ENCODE measurements at regions not wholly inside any gene's neighbourhood (a gene's known extent, or its start where the extent isn't known, plus 50 kb on each side); places are given as distances from the start of the nearest gene placed in this dataset.

DNA sequence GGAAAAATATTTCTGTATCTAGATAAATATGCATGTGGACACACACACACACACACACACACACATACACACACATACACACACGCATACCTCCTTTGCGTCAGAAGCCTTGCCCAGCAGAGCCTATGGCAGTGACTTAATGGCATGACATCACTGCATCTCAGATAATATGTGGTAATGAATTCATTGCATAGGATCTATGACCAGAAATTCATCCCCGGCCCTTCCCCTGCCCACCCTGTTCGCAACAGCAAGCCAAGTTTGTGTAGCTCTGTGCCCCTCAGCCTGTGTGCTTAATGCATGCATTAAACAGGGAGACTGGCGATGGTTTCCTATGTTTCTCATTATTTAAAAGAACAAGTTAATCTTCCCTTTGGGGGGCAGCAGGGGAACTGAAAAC, 120.7 kb downstream of the NKX6-1 start:
- no peak overlapping the region for H3K4me3 ChIP-seq (ENCODE audit: low read length)
- H3K36me3 ChIP-seq (ENCODE audit: insufficient read depth, low read length), result no peaks in the 10 kb centered on the region
- no peak overlapping the region for H3K9ac ChIP-seq (ENCODE audit: low read depth, low read length)
- no peaks in the 10 kb centered on the region for H3K9me3 ChIP-seq (replicated peaks; ENCODE audit: low read length)
- no peaks in the 10 kb centered on the region for H3K27me3 ChIP-seq (ENCODE audit: control insufficient read depth, insufficient read depth, low read length)
- H3K4me2 ChIP-seq (ENCODE audit: low read length), result no peak overlapping the region
- peaks cover 7% of the 10 kb centered on the region for H3K4me1 ChIP-seq (ENCODE audit: control insufficient read depth, insufficient read depth, low read length)

DNA sequence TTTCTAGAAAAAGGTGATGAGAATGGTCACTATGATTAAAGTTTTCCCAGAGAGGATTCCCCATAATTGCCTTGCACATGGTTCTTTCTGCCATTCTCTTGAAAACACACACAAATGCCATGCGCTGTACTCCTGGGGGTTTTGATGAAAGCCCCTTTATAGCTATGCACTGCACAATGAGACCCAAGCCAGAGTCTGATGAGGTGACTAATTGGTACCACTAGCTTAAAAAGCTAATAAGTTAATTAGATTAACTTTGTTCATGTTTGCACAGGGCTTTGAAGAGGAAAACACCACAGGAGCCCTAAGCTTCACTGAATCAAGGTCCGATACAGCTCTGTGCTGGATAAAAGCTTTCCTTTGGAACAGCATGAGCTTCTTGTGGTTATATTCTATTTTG, 132.2 kb downstream of the NKX6-1 start:
- Histone ChIP-seq H3K4me3 (ENCODE audit: low read length) (no peak overlapping the region), H3K4me1 (ENCODE audit: control insufficient read depth, insufficient read depth, low read length) (no peaks in the 10 kb centered on the region), H3K9ac (ENCODE audit: low read depth, low read length) (no peak overlapping the region), H3K9me3 (replicated peaks; ENCODE audit: low read length) (no peaks in the 10 kb centered on the region), H3K36me3 (ENCODE audit: insufficient read depth, low read length) (no peaks in the 10 kb centered on the region), H3K27me3 (ENCODE audit: control insufficient read depth, insufficient read depth, low read length) (peaks cover 5% of the 10 kb centered on the region), H3K4me2 (ENCODE audit: low read length) (no peak overlapping the region)

DNA sequence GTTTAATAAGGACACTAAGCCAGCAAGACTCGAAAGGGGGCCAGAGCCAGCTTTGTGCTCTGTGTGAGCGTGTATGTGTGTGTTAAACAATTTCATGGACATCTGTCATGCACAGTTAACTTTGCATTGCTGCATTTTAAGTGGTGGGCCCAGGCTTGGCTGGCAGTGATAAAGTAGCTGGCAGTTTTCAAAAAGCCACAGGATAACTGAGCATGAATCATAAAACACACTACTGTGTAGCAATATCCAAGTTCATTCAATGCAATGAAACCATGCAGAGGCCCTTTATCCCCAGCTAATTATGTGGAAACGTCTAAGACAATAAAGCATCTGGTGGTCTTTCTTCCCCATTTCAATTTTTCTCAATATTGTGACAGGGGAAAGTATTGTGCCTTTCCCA, 132.9 kb downstream of the NKX6-1 start:
- no peaks in the 10 kb centered on the region for H3K4me1 ChIP-seq (ENCODE audit: control insufficient read depth, insufficient read depth, low read length)
- no peak overlapping the region for H3K9ac ChIP-seq (ENCODE audit: low read depth, low read length)
- no peak overlapping the region for H3K4me2 ChIP-seq (ENCODE audit: low read length)
- H3K4me3 ChIP-seq (ENCODE audit: low read length), result no peak overlapping the region
- H3K27me3 ChIP-seq (ENCODE audit: control insufficient read depth, insufficient read depth, low read length), result peaks cover 5% of the 10 kb centered on the region
- no peaks in the 10 kb centered on the region for H3K36me3 ChIP-seq (ENCODE audit: insufficient read depth, low read length)
- H3K9me3 ChIP-seq (replicated peaks; ENCODE audit: low read length), result no peaks in the 10 kb centered on the region

DNA sequence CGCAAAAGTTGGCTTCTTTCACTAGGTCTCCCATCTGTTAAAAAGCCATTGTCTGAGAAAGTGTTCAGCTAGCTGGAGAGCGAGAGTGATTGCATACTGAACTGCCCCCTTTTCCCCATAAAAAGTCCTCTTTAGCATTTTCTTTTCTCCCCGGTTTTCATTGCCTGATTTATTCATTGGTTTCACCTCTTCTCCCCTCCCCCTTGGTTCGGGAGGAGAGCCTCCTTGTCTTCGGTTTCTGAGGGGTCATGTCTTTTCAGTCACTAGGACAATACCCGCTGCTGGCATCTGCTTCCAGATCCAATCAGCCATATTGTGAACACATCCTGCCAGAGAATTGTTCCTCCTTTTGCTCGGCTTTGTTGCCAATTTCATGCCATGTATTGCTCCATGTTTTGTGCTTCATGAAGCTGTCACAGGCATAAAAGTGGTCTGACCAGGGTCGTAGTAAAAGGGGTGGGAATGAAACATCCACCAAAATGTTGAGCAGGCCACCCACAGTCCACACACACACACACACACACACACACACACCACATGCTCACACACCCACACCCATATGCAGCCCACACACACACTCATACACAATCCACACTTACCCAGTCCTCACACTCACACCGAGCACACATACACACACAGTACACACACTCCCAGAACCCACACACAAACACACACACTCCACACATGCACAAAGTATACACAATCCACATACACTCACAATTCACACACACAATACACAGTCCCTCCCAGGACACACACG, 136.0 kb downstream of the NKX6-1 start:
- Histone ChIP-seq H3K27me3 (ENCODE audit: control insufficient read depth, insufficient read depth, low read length) (peaks cover 4% of the 10 kb centered on the region), H3K9me3 (replicated peaks; ENCODE audit: low read length) (no peaks in the 10 kb centered on the region), H3K4me3 (ENCODE audit: low read length) (no peak overlapping the region), H3K4me2 (ENCODE audit: low read length) (no peak overlapping the region), H3K9ac (ENCODE audit: low read depth, low read length) (no peak overlapping the region), H3K36me3 (ENCODE audit: insufficient read depth, low read length) (no peaks in the 10 kb centered on the region), H3K4me1 (ENCODE audit: control insufficient read depth, insufficient read depth, low read length) (no peaks in the 10 kb centered on the region)

DNA sequence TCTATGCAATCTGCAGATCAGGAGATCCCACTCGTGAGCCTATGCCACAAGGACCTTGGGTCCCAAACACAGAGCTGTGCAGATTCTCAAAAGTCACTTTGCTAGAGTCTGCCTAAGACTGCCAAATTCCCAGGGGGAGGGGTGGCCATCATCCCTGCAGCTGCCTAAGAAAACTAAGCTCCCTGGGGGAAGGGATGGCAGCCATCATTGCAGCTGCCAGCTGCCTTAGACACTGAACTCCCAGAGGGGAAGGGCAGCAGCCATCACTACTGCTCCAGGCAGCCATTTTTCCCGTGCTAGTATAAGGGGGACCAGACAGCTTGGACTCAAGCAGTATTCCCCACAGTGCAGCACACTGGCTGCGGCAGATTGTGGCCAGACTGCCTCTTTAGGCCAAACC, 156.9 kb downstream of the NKX6-1 start:
- Histone ChIP-seq H3K4me3 (ENCODE audit: low read length) (no peak overlapping the region), H3K4me2 (ENCODE audit: low read length) (no peak overlapping the region), H3K36me3 (ENCODE audit: insufficient read depth, low read length) (no peaks in the 10 kb centered on the region), H3K27me3 (ENCODE audit: control insufficient read depth, insufficient read depth, low read length) (no peaks in the 10 kb centered on the region), H3K4me1 (ENCODE audit: control insufficient read depth, insufficient read depth, low read length) (no peaks in the 10 kb centered on the region), H3K9me3 (replicated peaks; ENCODE audit: low read length) (no peaks in the 10 kb centered on the region), H3K9ac (ENCODE audit: low read depth, low read length) (no peak overlapping the region)

DNA sequence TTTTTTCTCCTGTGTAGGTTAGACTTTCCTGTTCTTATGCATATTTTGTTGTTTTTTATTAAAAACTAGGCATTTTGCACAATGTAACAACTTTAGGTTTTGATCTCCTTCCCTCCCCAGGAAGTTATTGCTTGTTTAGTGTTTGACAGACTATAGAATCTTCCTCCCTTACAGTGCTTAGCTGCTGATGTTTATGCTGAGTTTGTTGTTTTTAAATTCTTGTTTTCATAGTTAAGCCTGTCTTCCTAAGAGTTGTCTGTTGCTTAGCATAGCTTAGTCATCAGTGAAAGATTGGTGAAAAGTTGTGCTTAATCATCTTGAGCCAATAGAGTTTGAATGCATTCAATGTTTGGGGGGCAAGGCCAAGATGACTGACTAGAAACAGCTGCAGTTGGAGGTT, 157.5 kb downstream of the NKX6-1 start:
- H3K4me2 ChIP-seq (ENCODE audit: low read length), result no peak overlapping the region
- no peak overlapping the region for H3K4me3 ChIP-seq (ENCODE audit: low read length)
- no peaks in the 10 kb centered on the region for H3K4me1 ChIP-seq (ENCODE audit: control insufficient read depth, insufficient read depth, low read length)
- no peaks in the 10 kb centered on the region for H3K36me3 ChIP-seq (ENCODE audit: insufficient read depth, low read length)
- no peak overlapping the region for H3K9ac ChIP-seq (ENCODE audit: low read depth, low read length)
- no peaks in the 10 kb centered on the region for H3K9me3 ChIP-seq (replicated peaks; ENCODE audit: low read length)
- no peaks in the 10 kb centered on the region for H3K27me3 ChIP-seq (ENCODE audit: control insufficient read depth, insufficient read depth, low read length)

DNA sequence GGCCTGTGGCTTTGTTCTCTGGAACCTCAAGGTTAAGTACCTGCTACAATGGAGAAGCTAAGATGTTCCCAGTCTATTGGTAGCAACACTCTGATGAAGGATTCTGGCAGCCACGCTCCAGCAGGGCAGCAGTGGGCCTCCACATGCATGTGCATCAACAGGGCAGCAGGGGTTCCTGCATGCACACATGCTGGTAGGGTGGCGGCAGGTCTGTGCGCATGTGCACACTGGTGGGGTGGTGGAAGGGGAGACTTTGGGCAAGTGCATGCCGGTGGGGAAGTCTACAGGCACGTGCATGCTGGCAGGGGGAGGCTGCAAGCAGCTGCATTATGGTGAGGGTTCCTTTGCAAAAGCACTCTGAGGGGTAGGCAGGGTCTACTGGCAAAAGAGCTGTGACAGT, 160.7 kb downstream of the NKX6-1 start:
- Histone ChIP-seq H3K27me3 (ENCODE audit: control insufficient read depth, insufficient read depth, low read length) (no peaks in the 10 kb centered on the region), H3K9me3 (replicated peaks; ENCODE audit: low read length) (no peaks in the 10 kb centered on the region), H3K36me3 (ENCODE audit: insufficient read depth, low read length) (no peaks in the 10 kb centered on the region), H3K9ac (ENCODE audit: low read depth, low read length) (no peak overlapping the region), H3K4me3 (ENCODE audit: low read length) (no peak overlapping the region), H3K4me1 (ENCODE audit: control insufficient read depth, insufficient read depth, low read length) (no peaks in the 10 kb centered on the region), H3K4me2 (ENCODE audit: low read length) (no peak overlapping the region)

DNA sequence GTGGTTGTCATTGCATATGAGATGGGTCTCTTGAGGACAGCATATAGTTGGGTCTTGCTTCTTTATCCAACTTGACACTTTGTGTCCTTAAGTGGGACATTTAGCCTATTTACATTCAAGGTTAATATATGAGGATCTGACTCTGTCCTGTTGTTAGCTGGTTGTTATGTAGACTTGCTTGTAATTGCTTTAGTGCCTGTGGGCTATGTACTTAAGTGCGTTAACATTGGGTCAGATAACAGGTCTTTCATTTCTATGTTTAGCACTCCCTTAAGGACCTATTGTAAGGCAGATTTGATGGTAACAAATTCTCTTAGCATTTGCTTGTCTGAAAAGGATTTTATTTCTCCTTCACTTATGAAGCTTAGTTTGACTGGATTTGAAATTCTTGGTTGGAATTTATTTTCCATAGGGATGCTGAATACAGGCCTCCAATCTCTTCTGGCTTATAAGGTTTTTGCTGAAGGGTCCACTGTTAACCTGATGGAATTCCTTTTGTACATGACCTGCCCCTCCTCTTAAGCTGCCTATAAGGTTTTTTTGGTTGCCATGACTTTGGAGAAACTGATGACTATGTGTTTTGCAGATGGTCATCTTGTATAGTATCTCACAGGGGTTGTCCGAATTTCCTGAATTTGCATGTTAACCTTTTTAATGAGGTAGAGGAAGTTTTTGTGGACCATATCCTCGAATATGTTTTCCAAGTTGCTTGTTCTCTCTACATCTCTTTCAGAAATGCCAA, 162.0 kb downstream of the NKX6-1 start:
- H3K9ac ChIP-seq (ENCODE audit: low read depth, low read length), result no peak overlapping the region
- no peaks in the 10 kb centered on the region for H3K36me3 ChIP-seq (ENCODE audit: insufficient read depth, low read length)
- H3K4me3 ChIP-seq (ENCODE audit: low read length), result no peak overlapping the region
- no peaks in the 10 kb centered on the region for H3K27me3 ChIP-seq (ENCODE audit: control insufficient read depth, insufficient read depth, low read length)
- H3K9me3 ChIP-seq (replicated peaks; ENCODE audit: low read length), result no peaks in the 10 kb centered on the region
- H3K4me1 ChIP-seq (ENCODE audit: control insufficient read depth, insufficient read depth, low read length), result no peaks in the 10 kb centered on the region
- H3K4me2 ChIP-seq (ENCODE audit: low read length), result no peak overlapping the region

DNA sequence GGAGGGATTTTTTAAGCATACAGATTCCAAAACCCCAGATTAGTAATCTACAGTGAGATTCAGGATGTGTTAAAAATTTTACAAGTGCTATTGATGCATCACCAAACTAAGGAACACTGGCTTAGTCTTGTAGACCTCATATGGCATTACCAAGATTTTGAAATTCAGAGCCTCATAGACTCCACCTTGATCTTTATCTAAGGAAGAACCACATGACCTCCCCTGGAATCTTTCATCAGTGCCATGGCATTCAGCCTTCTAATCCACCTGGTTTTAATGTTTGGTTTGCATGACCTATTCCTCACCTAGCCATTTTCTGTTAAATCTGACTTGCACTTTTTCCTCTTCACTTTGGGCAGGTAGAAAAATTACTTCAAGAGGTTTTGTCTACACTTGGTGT, 171.6 kb downstream of the NKX6-1 start:
- Histone ChIP-seq H3K4me1 (ENCODE audit: control insufficient read depth, insufficient read depth, low read length) (peaks cover 4% of the 10 kb centered on the region), H3K9ac (ENCODE audit: low read depth, low read length) (no peak overlapping the region), H3K36me3 (ENCODE audit: insufficient read depth, low read length) (no peaks in the 10 kb centered on the region), H3K4me2 (ENCODE audit: low read length) (no peak overlapping the region), H3K9me3 (replicated peaks; ENCODE audit: low read length) (no peaks in the 10 kb centered on the region), H3K27me3 (ENCODE audit: control insufficient read depth, insufficient read depth, low read length) (no peaks in the 10 kb centered on the region), H3K4me3 (ENCODE audit: low read length) (no peak overlapping the region)

DNA sequence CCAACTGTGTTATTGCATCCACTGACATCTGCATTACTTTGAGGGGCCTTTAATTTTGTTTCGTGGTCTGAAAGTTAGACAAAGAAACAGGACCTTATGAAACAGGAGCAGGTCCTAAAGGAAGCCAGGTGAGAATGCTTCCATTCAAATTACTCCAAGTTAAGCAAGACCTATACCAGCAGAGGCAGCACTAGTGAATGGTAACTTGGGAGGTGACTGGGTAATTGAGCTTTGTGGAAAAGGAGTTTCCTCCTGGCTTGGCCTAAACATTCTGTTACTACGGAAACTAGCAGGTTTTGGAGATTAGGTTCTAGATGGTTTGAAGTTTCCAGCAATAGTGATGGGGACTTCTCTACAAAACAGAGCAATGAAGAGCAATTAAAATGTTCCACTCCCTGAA, 173.5 kb downstream of the NKX6-1 start:
- H3K4me1 ChIP-seq (ENCODE audit: control insufficient read depth, insufficient read depth, low read length), result peaks cover 4% of the 10 kb centered on the region
- H3K9ac ChIP-seq (ENCODE audit: low read depth, low read length), result no peak overlapping the region
- H3K4me3 ChIP-seq (ENCODE audit: low read length), result no peak overlapping the region

DNA sequence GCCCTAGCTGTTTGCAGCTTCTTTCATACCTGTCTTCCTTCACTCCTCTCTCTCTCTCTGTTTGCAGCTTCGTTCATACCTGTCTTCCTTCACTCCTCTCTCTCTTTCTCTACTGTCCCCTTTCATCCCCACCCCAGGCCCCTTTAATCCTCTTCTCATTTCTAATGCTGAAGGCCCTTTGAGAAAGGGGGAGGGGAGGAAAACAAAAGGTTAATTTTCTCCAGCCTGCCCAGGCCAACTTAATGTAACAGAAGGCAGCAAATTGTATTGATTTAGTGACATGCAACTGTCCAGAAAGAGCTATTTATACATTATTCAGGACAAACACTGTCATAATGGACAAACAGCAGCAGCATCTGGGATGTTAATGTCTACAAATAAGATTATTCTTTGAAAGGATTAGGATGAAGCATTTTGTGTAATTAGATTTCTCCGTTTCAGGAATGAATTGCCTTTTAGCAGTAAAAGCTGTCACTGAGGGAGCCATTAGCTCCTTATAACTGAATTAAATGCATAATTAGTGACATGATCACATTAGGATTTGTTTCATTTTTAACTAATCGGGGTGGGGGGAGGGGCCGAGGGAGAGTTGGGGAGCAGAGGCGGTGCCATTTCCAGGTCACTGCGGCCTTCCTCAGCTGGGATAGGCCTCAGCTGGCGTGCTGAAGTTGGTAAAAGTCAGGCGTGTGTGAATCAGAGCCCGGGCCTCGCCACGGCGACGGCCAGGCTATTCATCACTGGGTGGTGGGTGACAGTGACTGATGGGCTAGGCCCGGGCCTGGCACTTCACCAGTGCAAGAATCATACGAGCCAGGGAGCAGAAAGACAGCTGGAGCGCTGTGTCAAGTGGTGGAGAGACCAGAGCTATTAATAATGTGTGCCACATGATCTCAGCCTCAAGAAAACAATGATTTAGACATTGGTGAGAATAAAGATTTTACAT, 174.5 kb downstream of the NKX6-1 start:
- Histone ChIP-seq H3K27me3 (ENCODE audit: control insufficient read depth, insufficient read depth, low read length) (no peaks in the 10 kb centered on the region), H3K9ac (ENCODE audit: low read depth, low read length) (no peak overlapping the region), H3K36me3 (ENCODE audit: insufficient read depth, low read length) (no peaks in the 10 kb centered on the region), H3K4me1 (ENCODE audit: control insufficient read depth, insufficient read depth, low read length) (peaks cover 4% of the 10 kb centered on the region), H3K4me3 (ENCODE audit: low read length) (no peak overlapping the region), H3K9me3 (replicated peaks; ENCODE audit: low read length) (no peaks in the 10 kb centered on the region), H3K4me2 (ENCODE audit: low read length) (no peak overlapping the region)

More for the DNA sequence above, 173.5 kb downstream of the NKX6-1 start:
- Histone ChIP-seq H3K27me3 (ENCODE audit: control insufficient read depth, insufficient read depth, low read length) (no peaks in the 10 kb centered on the region), H3K4me2 (ENCODE audit: low read length) (no peak overlapping the region), H3K36me3 (ENCODE audit: insufficient read depth, low read length) (no peaks in the 10 kb centered on the region), H3K9me3 (replicated peaks; ENCODE audit: low read length) (no peaks in the 10 kb centered on the region)
